SK-MEL-5 (cell line): ENCODE measurements at regions not wholly inside any gene's neighbourhood (a gene's known extent, or its start where the extent isn't known, plus 50 kb on each side); places are given as distances from the start of the nearest gene placed in this dataset.

Source experiments
- DNase-seq: peaks from one replicate; pipeline ENCODE4 v3.0.0-alpha.2; 2016; ENCODE audit warnings: low read depth, low spot score
- in situ Hi-C: cut with HindIII; loops from 2 replicates; pipeline ENCODE4 v1.10.0; 2016; ENCODE audit warnings: low sequenced_read_pairs, high pct_unique_total_duplicates, low pct_unique_long_range_greater_than_20kb

DNA sequence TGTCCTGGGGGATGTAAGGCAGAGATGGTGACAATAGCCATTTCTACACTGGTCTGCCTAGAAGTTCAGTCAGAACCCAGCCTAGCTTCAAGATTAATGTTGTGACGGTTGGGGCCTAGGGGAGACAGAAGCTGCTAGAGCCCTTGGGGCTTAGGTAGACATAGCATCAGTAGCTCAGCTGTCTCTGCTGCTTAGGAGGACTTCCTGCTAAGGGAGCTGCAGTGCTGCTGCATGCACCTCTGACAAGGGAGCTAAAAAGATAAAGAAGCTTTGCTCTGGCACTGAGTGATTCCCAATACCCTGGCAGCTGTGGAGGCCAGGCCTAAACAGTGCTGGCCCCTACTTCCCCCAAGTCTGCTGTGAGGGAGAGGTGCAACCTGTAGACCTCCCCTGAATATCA is 116.0 kb downstream of the CT47B1 start:
- in situ Hi-C loops: no loop called here
- DNase-seq: no peak

DNA sequence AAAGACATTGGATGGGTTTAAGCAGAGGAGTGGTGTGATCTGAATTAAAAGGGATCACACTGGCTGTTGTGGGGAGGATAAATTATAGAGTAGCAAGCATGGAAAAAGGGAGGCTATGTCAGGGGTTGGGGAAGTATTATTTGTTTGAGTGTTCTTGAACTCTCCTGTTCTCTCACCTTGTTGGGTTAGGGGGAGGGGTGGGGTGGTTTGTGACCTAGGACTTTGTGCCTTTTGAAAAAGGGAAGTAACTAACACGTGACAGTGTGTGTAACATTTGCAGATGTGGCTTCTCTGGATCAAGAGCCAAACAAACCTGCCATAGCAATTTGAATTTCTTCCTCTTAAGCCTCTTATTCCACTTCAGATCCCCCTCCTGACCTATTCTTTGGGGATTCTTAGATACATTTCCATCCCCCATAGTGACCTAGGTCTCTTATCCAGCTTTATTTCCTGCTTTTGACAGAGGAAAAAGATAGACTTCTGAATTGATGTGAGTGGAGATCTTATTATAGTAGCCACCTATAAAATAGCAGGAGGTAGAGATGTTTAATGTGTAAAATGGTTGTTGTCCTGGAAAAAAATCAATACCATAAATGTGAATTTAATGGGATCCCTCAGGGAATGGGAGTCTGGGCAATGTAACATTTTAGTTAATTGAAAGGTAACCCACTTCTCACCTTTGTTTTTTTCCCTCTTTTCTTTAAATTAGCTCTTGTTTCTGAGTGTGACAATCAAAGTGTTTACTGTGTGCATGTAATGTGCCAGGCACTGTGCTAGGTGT is 120.4 kb downstream of the CT47B1 start:
- DNase-seq: no peak
- in situ Hi-C loops: no loop called here

DNA sequence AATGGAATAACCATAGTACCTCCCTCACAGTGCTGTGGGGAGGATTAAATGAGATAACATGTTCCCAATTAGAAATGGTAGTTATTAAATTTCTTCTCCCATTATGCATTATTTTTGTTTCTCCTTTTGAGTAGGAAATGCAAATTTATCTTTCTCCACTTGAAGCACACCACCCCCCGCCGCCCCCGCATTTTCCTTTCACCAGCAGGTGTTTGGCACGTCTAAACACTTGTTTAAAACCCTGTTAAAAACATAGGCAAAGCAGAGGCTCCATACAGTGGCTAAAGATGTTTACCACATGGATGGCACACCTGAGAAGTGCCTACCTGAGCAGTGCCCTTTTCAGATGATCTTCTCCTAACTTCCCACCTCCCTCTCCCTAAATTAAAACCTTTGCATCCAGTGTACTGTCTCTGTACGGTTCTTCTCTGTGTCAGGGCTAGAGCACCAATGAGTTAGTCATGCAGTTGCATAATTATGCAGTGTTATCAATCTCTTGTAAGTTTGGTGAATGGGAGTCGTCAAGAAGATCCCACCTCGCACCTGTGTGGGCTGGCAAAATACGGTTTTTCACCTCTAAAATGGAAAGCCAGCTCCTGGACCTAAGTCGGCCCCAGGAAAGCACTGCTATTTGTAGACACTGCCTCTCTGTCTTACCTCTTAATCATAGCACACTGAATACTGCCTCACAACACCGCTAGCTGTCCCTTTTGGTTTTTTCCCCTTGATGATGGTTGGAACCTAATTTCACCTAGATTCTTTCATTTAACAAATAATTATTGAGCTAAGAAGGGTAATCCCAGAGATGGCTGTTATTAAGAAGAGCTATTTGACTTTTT is 122.0 kb downstream of the CT47B1 start:
- DNase-seq: no peak
- in situ Hi-C loops: no loop called here

DNA sequence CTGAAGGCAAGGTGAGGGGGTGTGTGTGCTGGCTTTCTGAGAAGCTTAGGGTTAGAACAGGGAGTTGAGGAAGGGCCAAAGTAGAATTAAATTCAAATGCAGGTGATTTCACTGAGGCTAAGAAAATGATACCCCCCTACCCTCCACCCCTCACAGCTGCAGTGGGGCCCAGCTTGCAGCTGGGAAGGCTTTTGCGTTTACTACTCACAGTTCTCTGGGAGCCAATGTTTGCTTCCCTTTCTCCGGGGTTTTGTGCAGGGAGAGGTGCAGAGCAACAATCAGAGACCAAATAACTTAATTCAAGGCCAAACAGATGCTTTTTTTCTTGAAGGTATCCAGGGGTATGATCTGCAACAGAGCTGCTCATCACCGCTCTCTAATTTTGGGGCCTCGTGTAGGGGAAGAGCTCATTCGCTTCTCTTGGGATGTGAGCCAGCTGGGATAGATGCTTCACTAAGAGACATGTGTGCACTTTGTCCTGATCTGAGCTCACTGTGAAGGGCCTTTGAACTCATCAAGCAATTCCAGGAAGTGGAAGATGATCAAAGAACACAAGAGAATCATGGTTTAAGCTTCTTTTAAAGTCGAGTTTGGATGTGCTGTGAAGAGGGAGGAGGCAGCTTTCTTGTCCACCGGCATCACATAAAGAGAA is 122.7 kb upstream of the C1GALT1C1 start:
- in situ Hi-C loops: no loop called here

DNA sequence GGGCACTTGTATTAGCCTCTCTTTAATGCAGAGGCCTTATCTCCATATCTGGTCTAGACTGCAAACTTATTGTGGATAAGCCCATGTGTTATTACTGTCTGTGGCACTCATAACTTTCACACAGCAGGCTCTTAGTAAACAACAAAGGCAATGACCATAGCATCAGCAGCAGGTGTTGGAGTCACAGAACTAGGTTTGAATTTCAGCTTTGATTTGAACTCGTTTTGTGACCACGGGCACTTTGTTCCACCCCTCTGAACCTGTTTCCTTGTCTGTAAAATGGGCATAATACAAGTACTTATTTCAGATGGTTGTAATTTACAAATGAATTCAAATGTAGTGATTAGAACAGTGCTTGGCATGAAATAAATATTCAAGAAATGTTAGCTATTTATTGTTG is 121.8 kb upstream of the C1GALT1C1 start:
- DNase-seq: no peak
- in situ Hi-C loops: no loop called here

More for the DNA sequence above, 122.7 kb upstream of the C1GALT1C1 start:
- no peak for DNase-seq

DNA sequence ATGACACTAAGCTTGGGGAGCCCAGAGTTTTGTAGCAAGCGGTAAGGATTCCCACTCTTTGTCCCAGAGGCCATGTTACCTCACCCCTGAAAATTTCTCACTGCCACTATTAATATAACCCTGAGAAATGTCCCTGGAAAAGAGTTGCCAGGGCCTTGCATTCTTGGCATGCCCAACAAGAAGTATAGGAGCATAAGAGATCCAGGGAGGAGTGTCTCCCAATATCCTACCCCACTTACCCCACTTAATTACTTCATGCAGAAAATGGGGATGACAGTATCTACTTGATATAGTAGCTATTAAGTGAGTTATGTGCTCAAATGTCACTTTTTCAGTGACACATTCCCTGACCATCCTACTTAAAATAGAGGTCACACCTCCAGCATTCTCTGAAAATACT is 120.5 kb upstream of the C1GALT1C1 start:
- DNase-seq: no peak
- in situ Hi-C loops: no loop called here

DNA sequence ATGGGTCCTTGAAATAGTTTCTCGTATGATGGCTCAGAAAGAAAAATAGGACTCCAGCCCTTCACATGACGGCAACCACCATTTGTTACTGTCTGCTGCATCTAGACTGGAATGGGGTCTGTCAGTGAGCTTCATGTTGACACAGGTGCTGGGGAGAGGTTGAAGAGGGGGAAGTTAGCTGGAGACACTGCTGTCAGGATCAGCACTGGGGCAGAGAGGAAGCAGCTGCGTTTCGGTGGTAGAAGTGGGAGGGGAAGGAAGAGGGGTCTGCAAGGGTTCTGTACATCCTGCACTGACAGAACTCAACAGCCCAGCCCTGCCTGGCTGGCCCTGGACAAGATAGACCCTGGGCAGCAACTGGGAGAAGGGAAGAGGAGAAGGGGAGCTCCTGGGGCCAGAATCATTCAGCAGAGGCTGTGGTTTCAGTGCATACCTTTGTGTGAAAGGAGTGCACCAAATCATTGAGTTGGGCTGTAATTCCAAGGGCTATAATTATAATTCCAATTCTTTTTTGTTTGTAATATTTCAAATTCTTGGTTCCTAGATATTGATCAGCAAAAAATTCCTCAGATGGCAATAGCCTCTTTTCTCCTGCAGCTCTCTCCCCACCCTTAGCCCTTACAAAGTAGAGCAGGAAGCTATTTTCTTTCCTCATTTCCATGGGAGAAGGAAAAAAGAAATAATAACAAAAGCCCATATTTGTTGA is 119.4 kb upstream of the C1GALT1C1 start:
- DNase-seq: no peak
- in situ Hi-C loops: no loop called here

DNA sequence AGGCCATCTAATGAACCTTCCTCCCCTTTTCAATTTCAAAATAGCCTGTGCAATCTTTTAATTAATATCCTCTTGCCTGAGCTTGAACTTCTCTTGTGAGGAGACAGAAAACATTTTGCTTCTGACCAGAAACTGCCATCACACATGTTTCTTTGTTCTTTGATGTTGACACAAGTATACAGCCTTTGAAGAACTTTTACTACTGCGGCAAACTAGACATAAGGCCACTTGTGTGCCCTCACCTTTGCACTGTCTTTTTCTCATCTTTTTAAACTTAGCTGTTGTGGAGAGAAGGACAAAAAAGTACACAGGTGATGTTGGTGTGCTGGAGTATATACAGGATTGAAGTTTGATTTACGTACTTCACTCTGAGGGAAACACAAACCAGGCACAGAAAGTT is 116.3 kb upstream of the C1GALT1C1 start:
- in situ Hi-C loops: no loop called here

DNA sequence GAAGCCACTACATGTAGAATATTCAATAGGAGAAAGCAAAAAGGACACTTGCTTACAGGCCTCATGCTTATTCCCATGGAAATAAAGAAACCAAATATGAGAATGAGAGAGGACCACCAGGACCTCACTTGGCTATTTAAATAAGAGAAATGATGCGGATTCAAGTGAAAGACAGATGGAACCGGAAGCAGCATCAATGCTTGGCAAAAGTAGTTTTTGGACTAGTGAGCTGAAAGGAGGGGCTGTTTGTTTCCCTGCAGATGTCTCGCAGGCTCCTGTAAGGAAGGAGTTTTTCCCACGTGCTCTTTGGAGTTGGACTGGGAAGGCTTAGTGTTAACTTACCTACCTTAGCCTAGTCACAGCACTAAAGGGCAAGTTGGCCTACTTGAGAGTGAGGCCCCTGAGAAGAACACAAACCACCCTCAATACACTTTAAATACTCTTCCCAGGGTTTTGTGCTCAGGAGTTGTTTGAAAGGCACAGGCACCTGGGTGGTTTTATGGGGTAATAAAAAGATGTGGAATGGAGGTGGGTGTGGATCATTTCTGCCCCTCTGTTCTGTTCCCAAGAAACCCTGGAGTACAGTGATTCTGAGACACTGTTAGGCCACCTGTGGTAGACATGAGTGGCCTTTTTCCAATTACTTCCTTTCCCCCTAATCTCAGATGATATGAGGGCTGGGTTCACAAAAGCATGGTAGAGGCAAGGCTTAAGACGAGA is 113.3 kb upstream of the C1GALT1C1 start:
- DNase-seq: no peak
- in situ Hi-C loops: no loop called here

More for the DNA sequence above, 116.3 kb upstream of the C1GALT1C1 start:
- DNase-seq: no peak

DNA sequence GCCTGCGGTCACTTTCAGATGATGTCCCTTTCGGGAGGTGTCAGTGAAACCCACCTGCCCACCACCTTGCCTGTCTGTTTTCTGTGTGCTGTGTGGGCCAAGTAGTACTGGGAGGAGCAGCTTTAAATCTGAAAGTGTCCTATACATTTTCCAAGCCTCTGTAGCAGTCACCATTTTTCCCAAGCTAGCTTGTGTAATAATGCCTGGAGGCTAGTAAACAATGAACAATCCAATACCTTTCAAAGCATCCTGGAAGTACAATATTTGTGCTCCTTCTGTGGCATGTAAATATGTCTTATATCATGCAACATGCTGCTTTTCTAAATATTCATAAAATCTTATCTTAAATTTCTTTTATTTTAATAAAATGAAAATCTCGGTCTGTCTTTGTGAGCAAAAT is 111.6 kb upstream of the C1GALT1C1 start:
- in situ Hi-C loops: no loop called here
- DNase-seq: peak; percentile 9

DNA sequence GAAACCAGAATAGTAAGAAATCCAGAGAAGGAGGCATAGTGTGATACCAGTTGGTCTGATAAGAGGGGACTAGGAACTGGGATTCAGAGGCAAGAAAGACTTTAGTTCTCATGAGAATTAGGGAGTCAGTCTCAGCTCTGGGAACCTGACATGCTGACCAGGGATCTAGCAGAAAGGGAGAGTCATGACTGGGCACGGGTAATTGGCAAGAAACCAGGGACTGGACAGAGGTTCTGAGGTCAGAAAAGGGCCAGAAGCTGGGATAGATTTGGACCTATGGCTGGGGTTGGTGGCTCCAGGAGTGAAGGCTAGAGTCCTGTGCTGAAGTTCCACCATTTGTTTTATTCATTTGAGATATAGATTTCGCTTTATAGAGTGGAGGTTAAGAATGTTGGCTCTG is 110.2 kb upstream of the C1GALT1C1 start:
- no peak for DNase-seq
- in situ Hi-C loops: no loop called here

DNA sequence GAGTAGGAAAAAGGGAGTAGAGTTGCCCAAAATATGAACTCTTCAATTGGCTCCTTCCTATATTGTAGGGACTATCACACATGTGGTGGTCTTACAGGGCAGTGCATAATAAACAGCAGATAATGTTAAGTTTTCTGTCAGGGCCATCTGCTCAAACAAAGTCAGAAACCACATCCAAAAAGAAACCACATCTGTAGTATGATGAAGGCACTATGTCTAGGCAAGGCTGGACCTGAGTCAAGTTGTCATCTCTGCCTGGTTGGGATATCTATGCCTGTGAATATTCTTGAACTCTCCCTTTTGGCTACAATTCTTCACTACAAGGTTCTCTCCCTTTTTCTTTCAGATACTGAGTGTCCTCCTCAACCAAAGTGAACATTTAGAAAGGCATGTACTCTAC is 109.4 kb upstream of the C1GALT1C1 start:
- no peak for DNase-seq
- in situ Hi-C loops: no loop called here

DNA sequence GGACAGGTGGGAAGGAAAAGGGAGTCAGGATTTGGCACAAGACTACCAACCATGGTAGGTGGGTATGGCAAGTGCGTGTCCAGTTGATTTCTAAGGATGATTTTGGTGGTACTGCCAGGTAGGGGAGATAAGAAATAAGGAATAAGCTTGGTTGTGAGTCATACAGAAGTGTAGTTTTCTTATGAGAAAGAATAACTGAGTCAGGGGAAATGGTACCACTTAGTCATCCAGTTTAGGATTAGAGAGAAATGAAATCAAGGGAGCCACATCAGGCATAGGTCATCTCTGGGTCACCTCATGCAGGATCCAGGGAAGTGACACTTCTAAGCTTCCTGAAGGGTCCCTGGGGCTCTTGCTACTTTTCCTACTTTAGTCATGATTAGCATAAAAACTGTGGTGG is 107.1 kb upstream of the C1GALT1C1 start:
- in situ Hi-C loops: no loop called here
- no peak for DNase-seq

DNA sequence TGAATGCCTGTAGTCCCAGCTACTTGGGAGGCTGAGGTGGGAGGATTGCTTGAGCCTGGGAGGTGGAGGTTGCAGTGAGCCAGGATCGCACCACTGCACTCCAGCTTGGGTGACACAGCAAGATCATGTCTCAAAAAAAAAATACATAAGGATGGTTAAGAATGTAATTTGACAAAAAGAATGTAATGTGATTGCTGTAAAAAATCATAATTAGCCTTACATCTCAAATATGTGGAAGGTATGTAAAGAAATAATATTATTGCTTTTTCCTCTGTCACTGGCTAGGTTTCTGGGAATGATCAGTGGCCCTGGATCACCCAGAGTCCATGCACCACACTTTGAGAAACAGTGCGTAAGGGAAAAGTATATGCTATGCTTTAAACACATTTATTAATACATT is 106.1 kb upstream of the C1GALT1C1 start:
- in situ Hi-C loops: no loop called here

DNA sequence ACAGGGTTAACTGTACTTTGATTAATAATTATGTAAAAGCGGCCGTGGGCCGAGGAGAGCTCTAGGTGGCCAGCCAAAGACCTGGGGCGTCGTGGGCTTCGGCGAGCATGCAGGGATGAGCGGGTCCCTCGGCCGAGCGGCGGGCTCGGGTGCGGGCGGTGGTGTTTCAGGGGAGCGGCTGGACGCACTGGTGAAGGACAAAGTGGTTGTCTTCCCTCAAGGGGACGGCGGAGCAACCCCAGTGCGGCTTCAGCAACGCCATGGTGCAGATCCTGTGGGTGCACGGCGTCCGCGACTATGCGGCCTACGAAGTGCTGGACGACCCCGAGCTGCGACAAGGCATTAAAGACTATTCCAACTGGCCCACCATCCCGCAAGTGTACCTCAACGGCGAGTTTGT is 103.0 kb upstream of the C1GALT1C1 start:
- in situ Hi-C loops: no loop called here
- DNase-seq: no peak

More for the DNA sequence above, 106.1 kb upstream of the C1GALT1C1 start:
- DNase-seq: no peak

DNA sequence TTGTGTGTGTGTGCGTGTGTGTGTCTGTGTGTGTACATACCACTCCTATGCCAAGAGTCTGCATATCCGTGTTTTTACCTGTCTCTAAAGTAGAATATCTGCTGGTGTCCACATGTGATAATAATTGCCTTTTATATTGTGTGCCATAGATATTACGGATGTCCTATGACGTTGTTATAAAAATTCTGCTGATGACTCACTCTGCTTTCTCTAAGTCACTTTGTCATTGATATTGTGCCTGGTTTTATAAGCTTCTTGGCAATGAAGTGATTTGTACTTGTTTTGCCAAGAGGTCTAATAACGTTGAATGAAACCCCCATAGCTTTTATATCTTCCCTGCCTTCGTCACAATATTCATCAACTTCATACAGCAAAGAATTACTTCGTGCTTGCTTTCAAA is 102.6 kb upstream of the C1GALT1C1 start:
- DNase-seq: no peak
- in situ Hi-C loops: no loop called here

DNA sequence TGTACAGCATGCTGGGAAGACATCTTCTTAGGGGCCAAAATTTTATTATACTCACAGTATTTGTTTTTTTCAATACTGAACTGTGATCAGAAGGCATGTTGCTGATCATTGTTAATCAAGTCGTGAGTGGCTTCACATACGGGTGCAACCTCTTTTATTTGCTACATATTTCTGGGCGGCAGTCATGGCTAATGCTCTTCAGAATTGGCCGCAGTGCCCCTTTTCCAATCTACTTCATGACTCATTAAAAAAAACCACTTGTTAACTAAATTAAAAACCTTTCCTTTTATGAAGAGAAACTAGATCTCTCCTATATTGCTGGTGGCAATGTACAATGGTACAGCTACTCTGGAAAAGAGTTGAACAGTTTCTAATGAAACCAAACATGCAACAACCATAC is 101.5 kb upstream of the C1GALT1C1 start:
- no peak for DNase-seq
- in situ Hi-C loops: no loop called here
